ENCODE measurements at regions not wholly inside any gene's neighbourhood (a gene's known extent, or its start where the extent isn't known, plus 50 kb on each side); places are given as distances from the start of the nearest gene placed in this dataset.

DNA sequence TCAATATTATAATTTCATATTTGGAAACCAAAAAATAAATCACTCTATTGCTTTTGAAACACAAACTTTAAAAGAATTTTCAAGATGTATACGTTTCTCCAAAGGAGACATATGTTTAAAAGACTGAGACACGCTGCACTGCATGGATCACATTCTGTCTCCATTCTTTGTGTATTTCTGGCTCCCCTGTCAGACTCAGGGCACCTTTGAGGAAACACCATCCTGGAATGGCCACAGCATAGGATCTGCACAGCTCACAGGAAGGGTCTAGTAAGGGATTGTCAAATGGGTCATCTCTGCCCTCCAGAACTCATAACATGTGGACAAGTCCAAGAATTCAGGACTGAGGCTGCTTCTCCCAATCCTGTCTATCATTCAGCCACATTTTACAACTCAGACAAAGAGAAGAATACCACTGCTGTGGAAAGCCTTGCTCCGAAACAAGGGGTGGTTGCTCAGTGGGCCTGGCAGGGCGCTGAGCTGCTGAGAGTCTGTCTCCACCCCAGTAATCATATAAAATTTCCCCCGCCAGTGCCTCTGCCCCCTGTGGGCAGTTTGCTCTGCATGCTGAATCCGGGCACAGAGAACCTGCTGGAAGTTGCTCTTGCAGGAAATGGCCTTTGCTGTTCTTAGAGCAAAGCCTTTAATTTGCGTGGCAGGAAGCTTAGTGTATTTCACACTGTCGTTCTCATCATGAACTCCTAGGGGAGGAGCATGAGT, 85.3 kb upstream of the KLHL29 start:
- Histone ChIP-seq H4K20me1 (ENCODE audit: low read depth) (no peaks in the 10 kb centered on the region), H3K27ac (no peak overlapping the region), H2AFZ (replicated peaks) (no peak overlapping the region), H3K4me1 (no peaks in the 10 kb centered on the region), H3K4me2 (no peak overlapping the region), H3K27me3 (no peaks in the 10 kb centered on the region), H3K4me3 (no peak overlapping the region), H3K9me3 (ENCODE audit: low read depth) (no peaks in the 10 kb centered on the region), H3K79me2 (ENCODE audit: low read depth) (no peaks in the 10 kb centered on the region), H3K9ac (no peak overlapping the region), H3K36me3 (no peaks in the 10 kb centered on the region), H3F3A (ENCODE audit: low read depth) (no peaks in the 10 kb centered on the region)
- Mint-ChIP-seq H3K27ac (peak overlapping the region; percentile 80), H3K4me3 (no peak overlapping the region), H3K36me3 (no peaks in the 10 kb centered on the region), H3K9me3 (no peaks in the 10 kb centered on the region), H3K4me1 (peaks cover 24% of the 10 kb centered on the region), H3K27me3 (ENCODE audit: insufficient read depth, low read depth) (peaks cover 11% of the 10 kb centered on the region)
- no peak for DNase-seq (ENCODE audit: low spot score)
- TF ChIP-seq EZH2phosphoT487 (IDR thresholded peaks at IDR 0.05) (no peak), EZH2 (IDR thresholded peaks at IDR 0.05) (no peak)
- TF ChIP-seq, protein P1, sequence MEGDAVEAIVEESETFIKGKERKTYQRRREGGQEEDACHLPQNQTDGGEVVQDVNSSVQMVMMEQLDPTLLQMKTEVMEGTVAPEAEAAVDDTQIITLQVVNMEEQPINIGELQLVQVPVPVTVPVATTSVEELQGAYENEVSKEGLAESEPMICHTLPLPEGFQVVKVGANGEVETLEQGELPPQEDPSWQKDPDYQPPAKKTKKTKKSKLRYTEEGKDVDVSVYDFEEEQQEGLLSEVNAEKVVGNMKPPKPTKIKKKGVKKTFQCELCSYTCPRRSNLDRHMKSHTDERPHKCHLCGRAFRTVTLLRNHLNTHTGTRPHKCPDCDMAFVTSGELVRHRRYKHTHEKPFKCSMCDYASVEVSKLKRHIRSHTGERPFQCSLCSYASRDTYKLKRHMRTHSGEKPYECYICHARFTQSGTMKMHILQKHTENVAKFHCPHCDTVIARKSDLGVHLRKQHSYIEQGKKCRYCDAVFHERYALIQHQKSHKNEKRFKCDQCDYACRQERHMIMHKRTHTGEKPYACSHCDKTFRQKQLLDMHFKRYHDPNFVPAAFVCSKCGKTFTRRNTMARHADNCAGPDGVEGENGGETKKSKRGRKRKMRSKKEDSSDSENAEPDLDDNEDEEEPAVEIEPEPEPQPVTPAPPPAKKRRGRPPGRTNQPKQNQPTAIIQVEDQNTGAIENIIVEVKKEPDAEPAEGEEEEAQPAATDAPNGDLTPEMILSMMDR (IDR thresholded peaks at IDR 0.05), result no peak

DNA sequence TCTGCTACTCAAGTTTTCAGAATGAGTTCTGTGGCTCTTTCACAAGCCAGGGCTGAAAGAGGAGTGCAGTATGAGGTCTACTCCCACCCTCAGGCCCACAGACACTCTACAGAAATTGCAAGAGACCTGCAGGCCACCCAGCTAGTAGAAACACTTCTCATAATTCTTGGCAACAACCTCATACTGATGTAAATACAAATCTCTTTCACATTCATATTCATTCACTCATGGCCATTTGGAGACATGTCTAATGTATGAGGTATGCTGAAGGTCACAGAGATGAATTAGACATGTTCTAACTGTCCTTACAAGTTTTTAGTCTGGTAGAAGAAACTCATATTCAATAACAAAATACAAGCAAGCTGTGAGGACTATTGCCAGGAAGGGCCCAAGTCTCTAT, 83.8 kb upstream of the KLHL29 start:
- Histone ChIP-seq H3K27me3 (no peaks in the 10 kb centered on the region), H4K20me1 (ENCODE audit: low read depth) (no peaks in the 10 kb centered on the region), H3K4me2 (no peak overlapping the region), H3K36me3 (no peaks in the 10 kb centered on the region), H2AFZ (replicated peaks) (no peak overlapping the region), H3K4me3 (no peak overlapping the region), H3K27ac (no peak overlapping the region), H3K9ac (no peak overlapping the region), H3K79me2 (ENCODE audit: low read depth) (no peaks in the 10 kb centered on the region), H3F3A (ENCODE audit: low read depth) (no peaks in the 10 kb centered on the region), H3K4me1 (peaks cover 11% of the 10 kb centered on the region), H3K9me3 (ENCODE audit: low read depth) (no peaks in the 10 kb centered on the region)
- Mint-ChIP-seq H3K4me3 (no peak overlapping the region), H3K27ac (peak overlapping the region; percentile 35), H3K4me1 (peaks cover 38% of the 10 kb centered on the region), H3K27me3 (ENCODE audit: insufficient read depth, low read depth) (peaks cover 11% of the 10 kb centered on the region), H3K9me3 (no peaks in the 10 kb centered on the region), H3K36me3 (no peaks in the 10 kb centered on the region)
- DNase-seq (ENCODE audit: low spot score), result no peak
- TF ChIP-seq, protein P1 (IDR thresholded peaks at IDR 0.05), result no peak
- no peak for TF ChIP-seq EZH2phosphoT487 (IDR thresholded peaks at IDR 0.05)
- TF ChIP-seq EZH2 (IDR thresholded peaks at IDR 0.05), result no peak

DNA sequence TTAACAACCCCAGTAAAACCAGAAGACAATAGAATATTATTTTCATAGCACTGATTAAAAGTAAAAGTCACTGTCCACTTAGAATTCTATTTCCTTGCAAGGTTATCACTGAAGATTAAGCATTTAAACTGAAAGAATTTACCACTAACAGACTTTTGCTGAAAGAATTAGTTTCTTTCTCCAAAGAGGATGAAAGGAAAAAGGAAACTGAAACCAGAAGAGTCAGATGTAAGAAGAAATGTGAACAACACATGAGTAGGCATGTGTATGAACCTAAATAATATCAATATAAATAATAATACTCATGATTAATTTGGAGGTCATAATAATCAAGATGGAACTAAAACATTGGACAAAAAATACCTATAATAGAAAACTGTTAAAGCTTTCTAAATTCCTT, 82.4 kb upstream of the KLHL29 start:
- Histone ChIP-seq H3K9me3 (ENCODE audit: low read depth) (no peaks in the 10 kb centered on the region), H3F3A (ENCODE audit: low read depth) (no peaks in the 10 kb centered on the region), H3K4me1 (peaks cover 11% of the 10 kb centered on the region), H3K4me2 (no peak overlapping the region), H4K20me1 (ENCODE audit: low read depth) (no peaks in the 10 kb centered on the region), H3K27me3 (no peaks in the 10 kb centered on the region), H3K79me2 (ENCODE audit: low read depth) (no peaks in the 10 kb centered on the region), H2AFZ (replicated peaks) (no peak overlapping the region), H3K36me3 (no peaks in the 10 kb centered on the region), H3K4me3 (no peak overlapping the region), H3K27ac (no peak overlapping the region), H3K9ac (no peak overlapping the region)
- H3K4me3 Mint-ChIP-seq, result no peak overlapping the region
- TF ChIP-seq EZH2 (IDR thresholded peaks at IDR 0.05), result no peak
- no peak for TF ChIP-seq EZH2phosphoT487 (IDR thresholded peaks at IDR 0.05)
- TF ChIP-seq, protein P1 (IDR thresholded peaks at IDR 0.05), result no peak
- no peaks in the 10 kb centered on the region for H3K36me3 Mint-ChIP-seq
- H3K27ac Mint-ChIP-seq, result no peak overlapping the region
- peaks cover 33% of the 10 kb centered on the region for H3K4me1 Mint-ChIP-seq
- no peak for DNase-seq (ENCODE audit: low spot score)
- no peaks in the 10 kb centered on the region for H3K9me3 Mint-ChIP-seq
- peaks cover 14% of the 10 kb centered on the region for H3K27me3 Mint-ChIP-seq (ENCODE audit: insufficient read depth, low read depth)
